ENCODE measurements at regions not wholly inside any gene's neighbourhood (a gene's known extent, or its start where the extent isn't known, plus 50 kb on each side); places are given as distances from the start of the nearest gene placed in this dataset.

DNA sequence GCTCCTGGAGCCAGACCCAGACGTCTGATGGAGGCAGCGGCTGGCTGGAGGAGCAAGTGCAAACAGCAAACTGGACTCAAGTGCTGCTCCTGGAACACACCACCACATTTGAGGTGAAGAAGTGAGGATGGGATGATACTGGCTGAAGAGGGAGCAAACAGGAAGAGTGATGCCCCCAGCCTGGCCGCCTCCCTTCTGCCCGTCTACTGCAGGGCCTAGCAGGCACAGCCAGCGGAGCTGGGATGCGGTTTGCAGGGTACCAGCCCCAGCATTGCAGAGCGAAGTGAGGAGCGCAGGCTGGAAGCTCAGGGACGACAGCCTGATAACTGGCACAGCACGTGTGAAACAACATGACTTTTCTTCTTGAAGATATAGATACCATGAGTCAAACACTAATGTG is 111.8 kb upstream of the ZNF32 start:
- TF ChIP-seq, protein P1, sequence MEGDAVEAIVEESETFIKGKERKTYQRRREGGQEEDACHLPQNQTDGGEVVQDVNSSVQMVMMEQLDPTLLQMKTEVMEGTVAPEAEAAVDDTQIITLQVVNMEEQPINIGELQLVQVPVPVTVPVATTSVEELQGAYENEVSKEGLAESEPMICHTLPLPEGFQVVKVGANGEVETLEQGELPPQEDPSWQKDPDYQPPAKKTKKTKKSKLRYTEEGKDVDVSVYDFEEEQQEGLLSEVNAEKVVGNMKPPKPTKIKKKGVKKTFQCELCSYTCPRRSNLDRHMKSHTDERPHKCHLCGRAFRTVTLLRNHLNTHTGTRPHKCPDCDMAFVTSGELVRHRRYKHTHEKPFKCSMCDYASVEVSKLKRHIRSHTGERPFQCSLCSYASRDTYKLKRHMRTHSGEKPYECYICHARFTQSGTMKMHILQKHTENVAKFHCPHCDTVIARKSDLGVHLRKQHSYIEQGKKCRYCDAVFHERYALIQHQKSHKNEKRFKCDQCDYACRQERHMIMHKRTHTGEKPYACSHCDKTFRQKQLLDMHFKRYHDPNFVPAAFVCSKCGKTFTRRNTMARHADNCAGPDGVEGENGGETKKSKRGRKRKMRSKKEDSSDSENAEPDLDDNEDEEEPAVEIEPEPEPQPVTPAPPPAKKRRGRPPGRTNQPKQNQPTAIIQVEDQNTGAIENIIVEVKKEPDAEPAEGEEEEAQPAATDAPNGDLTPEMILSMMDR (IDR thresholded peaks at IDR 0.05): no peak
- no peak for TF ChIP-seq POLR2A (IDR thresholded peaks at IDR 0.05)
